ENCODE measurements at regions not wholly inside any gene's neighbourhood (a gene's known extent, or its start where the extent isn't known, plus 50 kb on each side); places are given as distances from the start of the nearest gene placed in this dataset.

GRCh38 chr5:98518754-98519153, 254.7 kb upstream of the RGMB start:
- no peak overlapping the region for H3K27ac Mint-ChIP-seq (ENCODE audit: unreplicated experiment)
- H3K36me3 Mint-ChIP-seq (ENCODE audit: insufficient read depth, unreplicated experiment), result no peaks in the 10 kb centered on the region
- H3K4me1 Mint-ChIP-seq (ENCODE audit: low read depth, unreplicated experiment), result peaks cover 9% of the 10 kb centered on the region
- no peaks in the 10 kb centered on the region for H3K27me3 Mint-ChIP-seq (ENCODE audit: unreplicated experiment)
- H3K9me3 Mint-ChIP-seq (ENCODE audit: low read depth, unreplicated experiment), result no peaks in the 10 kb centered on the region
- no peak overlapping the region for H3K4me3 Mint-ChIP-seq (ENCODE audit: low read depth, unreplicated experiment)
- no peak for DNase-seq
- intact Hi-C loops (cut with micrococcal nuclease; ENCODE audit: unreplicated experiment), result no loop called here
- CTCF ChIA-PET, result interaction anchor here (0.7 kb wide), 1 partner anchor 985 kb away, joined by 3 read pairs; no protein-coding TSS in a partner anchor
- no peak for TF ChIP-seq CTCF (IDR thresholded peaks at IDR 0.05; ENCODE audit: unreplicated experiment)
- BruUV-seq (replicated peaks), result no TSS peak

GRCh38 chr5:98519571-98519970, 253.9 kb upstream of the RGMB start:
- intact Hi-C loops (cut with micrococcal nuclease; ENCODE audit: unreplicated experiment), result no loop called here
- DNase-seq, result no peak
- TF ChIP-seq CTCF (IDR thresholded peaks at IDR 0.05; ENCODE audit: unreplicated experiment), result no peak
- no peaks in the 10 kb centered on the region for H3K9me3 Mint-ChIP-seq (ENCODE audit: low read depth, unreplicated experiment)
- no peaks in the 10 kb centered on the region for H3K27me3 Mint-ChIP-seq (ENCODE audit: unreplicated experiment)
- H3K27ac Mint-ChIP-seq (ENCODE audit: unreplicated experiment), result no peak overlapping the region
- H3K36me3 Mint-ChIP-seq (ENCODE audit: insufficient read depth, unreplicated experiment), result no peaks in the 10 kb centered on the region
- BruUV-seq (replicated peaks), result no TSS peak
- peaks cover 9% of the 10 kb centered on the region for H3K4me1 Mint-ChIP-seq (ENCODE audit: low read depth, unreplicated experiment)
- CTCF ChIA-PET, result no interaction called here
- no peak overlapping the region for H3K4me3 Mint-ChIP-seq (ENCODE audit: low read depth, unreplicated experiment)

GRCh38 chr5:98521821-98522220, 251.6 kb upstream of the RGMB start:
- TF ChIP-seq CTCF (IDR thresholded peaks at IDR 0.05; ENCODE audit: unreplicated experiment), result no peak
- CTCF ChIA-PET, result interaction anchor here (1.1 kb wide), 1 partner anchor 17 kb away, joined by 3 read pairs; no protein-coding TSS in a partner anchor
- Mint-ChIP-seq H3K36me3 (ENCODE audit: insufficient read depth, unreplicated experiment) (no peaks in the 10 kb centered on the region), H3K9me3 (ENCODE audit: low read depth, unreplicated experiment) (no peaks in the 10 kb centered on the region), H3K4me3 (ENCODE audit: low read depth, unreplicated experiment) (no peak overlapping the region), H3K27ac (ENCODE audit: unreplicated experiment) (no peak overlapping the region), H3K27me3 (ENCODE audit: unreplicated experiment) (no peaks in the 10 kb centered on the region), H3K4me1 (ENCODE audit: low read depth, unreplicated experiment) (peaks cover 9% of the 10 kb centered on the region)
- DNase-seq, result no peak
- no TSS peak for BruUV-seq (replicated peaks)
- intact Hi-C loops (cut with micrococcal nuclease; ENCODE audit: unreplicated experiment), result no loop called here

- BruUV-seq (replicated peaks), result no TSS peak
- CTCF ChIA-PET, result interaction anchor here (0.9 kb wide), 1 partner anchor 11 kb away, joined by 7 read pairs; no protein-coding TSS in a partner anchor
These were observed 248.7 kb upstream of the RGMB start for GRCh38 chr5:98524773-98525172.

More at GRCh38 chr5:98524773-98525172, 248.7 kb upstream of the RGMB start:
- intact Hi-C loops (cut with micrococcal nuclease; ENCODE audit: unreplicated experiment), result no loop called here
- H3K9me3 Mint-ChIP-seq (ENCODE audit: low read depth, unreplicated experiment), result no peaks in the 10 kb centered on the region
- H3K27ac Mint-ChIP-seq (ENCODE audit: unreplicated experiment), result no peak overlapping the region
- no peak for TF ChIP-seq CTCF (IDR thresholded peaks at IDR 0.05; ENCODE audit: unreplicated experiment)
- no peak for DNase-seq
- H3K4me3 Mint-ChIP-seq (ENCODE audit: low read depth, unreplicated experiment), result no peak overlapping the region
- H3K36me3 Mint-ChIP-seq (ENCODE audit: insufficient read depth, unreplicated experiment), result no peaks in the 10 kb centered on the region
- H3K4me1 Mint-ChIP-seq (ENCODE audit: low read depth, unreplicated experiment), result peaks cover 9% of the 10 kb centered on the region
- no peaks in the 10 kb centered on the region for H3K27me3 Mint-ChIP-seq (ENCODE audit: unreplicated experiment)
